HEK293T (cell line): ENCODE measurements at regions not wholly inside any gene's neighbourhood (a gene's known extent, or its start where the extent isn't known, plus 50 kb on each side); places are given as distances from the start of the nearest gene placed in this dataset.
"Not testable (repeated sequence)": the region's sequence is repeated elsewhere in the genome, so short reads cannot be mapped to it uniquely, and the experiment has no call there.

ENCODE experiments used
- CTCF ChIA-PET: fragments of 350-600 bp; formaldehyde crosslinking; extraction: SDS; loops from one replicate; lab custom pipeline; 2021; ENCODE audit warnings: antibody characterized with exemption, inconsistent platforms; lab: Yijun Ruan, JAX
- POLR2A ChIA-PET: fragments of 350-600 bp; formaldehyde crosslinking; extraction: SDS; loops from one replicate; lab custom pipeline; 2020; ENCODE audit warnings: antibody characterized with exemption, inconsistent platforms; lab: Yijun Ruan, JAX
- DNase-seq: peaks from one replicate; pipeline ENCODE4 v3.0.0; 2012; ENCODE audit warnings: mixed read lengths; ENCODE audit errors: extremely low spot score
- ARNT ChIP-seq: fragments of 450-650 bp; IDR thresholded peaks from 2 replicates; pipeline ENCODE4 v1.6.1; 2017; ENCODE audit warnings: mild to moderate bottlenecking
- BHLHE40 ChIP-seq: fragments of 450-650 bp; IDR thresholded peaks from 2 replicates; pipeline ENCODE4 v1.6.1; 2016; ENCODE audit warnings: mild to moderate bottlenecking, moderate library complexity, borderline replicate concordance
- CTBP1 ChIP-seq: fragments of 450-650 bp; IDR thresholded peaks from 2 replicates; pipeline ENCODE4 v1.6.1; 2016; ENCODE audit warnings: borderline replicate concordance
- ELF4 ChIP-seq: fragments of 450-650 bp; IDR thresholded peaks from 2 replicates; pipeline ENCODE4 v1.6.1; 2017; ENCODE audit warnings: antibody characterized with exemption
- FOXA1 ChIP-seq: fragments of 450-650 bp; IDR thresholded peaks from 2 replicates; pipeline ENCODE4 v1.6.1; 2016; ENCODE audit warnings: mild to moderate bottlenecking
- FOXK2 ChIP-seq: fragments of 450-650 bp; IDR thresholded peaks from 2 replicates; pipeline ENCODE4 v1.6.1; 2016; ENCODE audit warnings: mild to moderate bottlenecking
- FOXM1 ChIP-seq: fragments of 450-650 bp; IDR thresholded peaks from 2 replicates; pipeline ENCODE4 v1.6.1; 2017; ENCODE audit warnings: mild to moderate bottlenecking, borderline replicate concordance
- HDGF ChIP-seq: fragments of 450-650 bp; IDR thresholded peaks from 2 replicates; pipeline ENCODE4 v1.6.1; 2017; ENCODE audit warnings: antibody characterized with exemption, borderline replicate concordance
- L3MBTL2 ChIP-seq: fragments of 450-650 bp; conservative IDR thresholded peaks from 2 replicates; pipeline ENCODE4 v1.6.1; 2016; ENCODE audit warnings: mild to moderate bottlenecking
- LEF1 ChIP-seq: fragments of 450-650 bp; IDR thresholded peaks from 2 replicates; pipeline ENCODE4 v1.6.1; 2017; ENCODE audit warnings: mild to moderate bottlenecking, borderline replicate concordance
- NFRKB ChIP-seq: fragments of 450-650 bp; IDR thresholded peaks from 2 replicates; pipeline ENCODE4 v1.6.1; 2016; ENCODE audit warnings: mild to moderate bottlenecking, moderate library complexity
- PKNOX1 ChIP-seq: fragments of 450-650 bp; IDR thresholded peaks from 2 replicates; pipeline ENCODE4 v1.6.1; 2016
- SP1 ChIP-seq: fragments of 450-650 bp; IDR thresholded peaks from 2 replicates; pipeline ENCODE4 v1.6.1; 2017
- SUZ12 ChIP-seq: fragments of 450-650 bp; IDR thresholded peaks from 2 replicates; pipeline ENCODE4 v1.6.1; 2016; ENCODE audit warnings: mild to moderate bottlenecking
- TARDBP ChIP-seq: fragments of 450-650 bp; IDR thresholded peaks from 2 replicates; pipeline ENCODE4 v1.6.1; 2016
- ZNF384 ChIP-seq: fragments of 450-650 bp; IDR thresholded peaks from 2 replicates; pipeline ENCODE4 v1.6.1; 2016

GRCh38 chr6:137680705-137681346, 186.2 kb upstream of the TNFAIP3 start:
- DNase-seq = no peak
- ChIA-PET POLR2A (no interaction called here), CTCF (no interaction called here)
- TF ChIP-seq PKNOX1 (peak; percentile 21; the same call in 1 of the 2 replicates), L3MBTL2 (no peak), NFRKB (no peak)

GRCh38 chr6:137681445-137682009, 185.5 kb upstream of the TNFAIP3 start:
- POLR2A ChIA-PET = no interaction called here
- no peak for TF ChIP-seq FOXK2
- no peak for TF ChIP-seq LEF1
- no peak for TF ChIP-seq SP1
- TF ChIP-seq PKNOX1 = no peak
- DNase-seq = no peak
- CTCF ChIA-PET = interaction anchor here (0.6 kb wide), 1 partner anchor 18 kb away, joined by 3 read pairs; no protein-coding TSS in a partner anchor

DNA sequence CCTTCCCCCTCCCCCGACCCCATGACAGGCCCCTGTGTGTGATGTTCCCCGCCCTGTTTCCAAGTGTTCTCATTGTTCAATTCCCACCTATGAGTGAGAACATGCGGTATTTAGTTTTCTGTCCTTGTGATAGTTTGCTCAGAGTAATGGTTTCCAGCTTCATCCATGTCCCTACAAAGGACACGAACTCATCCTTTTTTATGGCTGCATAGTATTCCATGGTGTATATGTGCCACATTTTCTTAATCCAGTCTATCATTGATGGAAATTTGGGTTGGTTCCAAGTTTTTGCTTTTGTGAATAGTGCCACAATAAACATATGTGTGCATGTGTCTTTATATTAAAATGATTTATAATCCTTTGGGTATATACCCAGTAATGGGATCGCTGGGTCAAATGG, 184.4 kb upstream of the TNFAIP3 start:
- CTCF ChIA-PET, DNase-seq, POLR2A ChIA-PET: not testable (repeated sequence)

GRCh38 chr6:137683916-137684315, 183.1 kb upstream of the TNFAIP3 start:
- CTCF ChIA-PET = no interaction called here
- POLR2A ChIA-PET = no interaction called here
- DNase-seq = no peak
- TF ChIP-seq SP1 = no peak
- no peak for TF ChIP-seq BHLHE40
- TF ChIP-seq CTBP1 = no peak
- no peak for TF ChIP-seq ZNF384
- no peak for TF ChIP-seq SUZ12
- no peak for TF ChIP-seq L3MBTL2
- TF ChIP-seq TARDBP = no peak
- TF ChIP-seq ARNT = no peak
- TF ChIP-seq FOXM1 = no peak
- TF ChIP-seq PKNOX1 = no peak
- no peak for TF ChIP-seq FOXA1

DNA sequence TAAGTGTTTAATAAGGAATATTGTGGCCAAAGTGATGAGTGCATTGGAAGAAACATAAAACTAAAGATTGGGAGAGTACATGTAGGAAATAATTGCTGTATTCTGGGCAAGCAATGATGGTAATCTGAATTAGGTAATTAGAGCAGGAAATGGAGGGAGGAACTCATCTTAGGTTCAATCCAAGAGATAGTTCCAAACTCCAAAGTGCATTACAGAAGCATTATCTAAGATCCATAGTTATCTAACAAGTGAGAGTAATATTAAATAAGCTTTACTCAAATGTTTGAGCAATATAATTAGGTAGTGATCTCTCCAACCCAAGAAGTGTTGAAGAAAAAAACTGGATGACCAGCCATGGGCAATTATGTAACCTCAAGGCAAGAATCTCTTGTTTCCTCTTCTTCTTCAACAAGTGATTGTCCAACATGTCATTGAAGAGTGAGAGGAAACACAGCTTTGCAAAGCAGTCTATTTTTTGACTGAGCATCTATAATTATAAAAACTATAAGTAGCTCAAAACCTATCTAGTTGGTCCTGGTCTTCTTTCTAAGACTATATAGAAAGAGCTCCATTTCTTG, 181.2 kb upstream of the TNFAIP3 start:
- POLR2A ChIA-PET = no interaction called here
- CTCF ChIA-PET = no interaction called here
- DNase-seq = no peak
- no peak for TF ChIP-seq ZNF384
- TF ChIP-seq BHLHE40 = no peak
- TF ChIP-seq FOXM1 = no peak

DNA sequence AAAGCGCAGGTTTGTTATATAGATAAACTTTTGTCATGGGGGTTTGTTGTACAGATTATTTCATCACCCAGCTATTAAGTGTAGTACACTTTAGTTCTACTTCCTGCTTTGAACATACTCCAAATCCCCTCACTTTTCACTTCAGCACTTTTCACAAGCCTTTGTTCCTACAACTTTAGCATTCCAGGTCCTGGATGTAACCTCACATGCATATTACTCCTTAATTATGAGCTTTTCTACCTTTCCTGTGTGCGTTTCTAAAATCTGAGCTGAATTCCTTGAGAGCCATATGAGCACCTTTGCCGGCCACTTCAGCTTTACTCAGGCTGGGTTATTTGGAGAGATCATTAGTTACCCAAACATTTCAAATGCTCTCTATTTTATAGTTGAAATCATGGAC, 179.2 kb upstream of the TNFAIP3 start:
- DNase-seq = no peak
- TF ChIP-seq ZNF384 (no peak), SP1 (no peak), NFRKB (no peak), HDGF (no peak), CTBP1 (no peak), L3MBTL2 (no peak), BHLHE40 (no peak), ELF4 (no peak), FOXK2 (no peak), PKNOX1 (no peak), TARDBP (no peak), SUZ12 (no peak), ARNT (no peak), FOXM1 (no peak), FOXA1 (no peak), LEF1 (no peak)
- POLR2A ChIA-PET = no interaction called here
- CTCF ChIA-PET = interaction anchor here (0.6 to 0.8 kb wide), 3 partner anchors 17 to 378 kb away, joined by 3 read pairs; no protein-coding TSS in a partner anchor
